ENCODE measurements at regions not wholly inside any gene's neighbourhood (a gene's known extent, or its start where the extent isn't known, plus 50 kb on each side); places are given as distances from the start of the nearest gene placed in this dataset.

GRCh38 chr6:20028143-20028542, 184.1 kb downstream of the MBOAT1 start:
- DNase-seq: no peak

GRCh38 chr6:20028562-20028961, 183.7 kb downstream of the MBOAT1 start:
- DNase-seq: no peak

DNA sequence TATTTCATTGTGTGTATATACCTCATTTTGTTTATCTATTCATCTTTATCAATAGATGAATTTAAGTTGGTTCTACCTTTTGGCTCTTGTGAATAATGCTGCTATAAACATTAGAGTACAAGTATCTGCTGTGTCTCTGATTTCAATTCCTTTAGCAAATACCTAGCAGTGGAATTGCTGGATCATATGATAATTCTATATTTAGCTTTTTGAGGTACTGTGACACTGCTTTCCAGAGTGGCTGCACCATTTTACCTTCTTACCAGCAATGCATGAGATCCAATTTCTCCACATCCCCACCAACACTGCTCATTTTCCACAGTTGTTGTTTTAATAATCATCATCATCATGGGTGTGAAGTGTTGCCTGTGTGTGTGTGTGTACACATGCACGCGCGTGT, 182.3 kb downstream of the MBOAT1 start:
- DNase-seq: no peak

GRCh38 chr6:20031342-20031741, 180.9 kb downstream of the MBOAT1 start:
- no peak for DNase-seq

DNA sequence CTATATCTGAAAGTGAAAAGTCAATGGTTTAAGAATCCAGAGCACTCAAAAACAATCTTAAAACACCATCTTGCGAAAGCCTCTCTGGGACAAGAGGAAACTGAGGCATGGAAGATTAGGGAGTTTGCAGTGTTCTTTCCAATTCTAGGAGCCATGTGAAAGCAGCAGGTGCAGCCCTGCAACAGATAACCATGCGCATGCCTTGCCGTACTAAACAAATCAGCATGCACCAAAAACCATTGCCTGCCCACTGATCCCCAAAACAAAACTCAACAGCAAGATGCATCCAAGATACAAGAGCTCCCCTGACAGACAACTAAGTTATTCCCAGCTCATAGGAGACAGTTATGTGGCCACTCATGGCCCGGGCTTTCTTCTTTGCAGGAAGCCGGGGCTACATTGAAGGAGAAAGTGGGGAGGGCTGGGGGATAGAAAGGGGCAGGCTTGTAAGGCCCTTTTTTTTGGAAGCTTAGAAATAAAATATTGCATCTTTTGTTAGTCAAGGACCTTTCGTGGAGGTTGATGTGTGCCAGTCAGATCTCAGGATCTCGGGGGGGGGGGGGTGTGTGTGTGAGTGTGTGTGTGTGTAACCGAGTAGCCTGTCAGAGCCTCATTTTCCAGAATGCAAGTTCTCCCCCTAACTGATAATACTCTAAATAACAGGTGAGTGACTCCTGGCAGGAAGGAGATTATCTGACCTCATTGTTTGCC, 178.4 kb downstream of the MBOAT1 start:
- DNase-seq: no peak

GRCh38 chr6:20034408-20034769, 177.9 kb downstream of the MBOAT1 start:
- no peak for DNase-seq

DNA sequence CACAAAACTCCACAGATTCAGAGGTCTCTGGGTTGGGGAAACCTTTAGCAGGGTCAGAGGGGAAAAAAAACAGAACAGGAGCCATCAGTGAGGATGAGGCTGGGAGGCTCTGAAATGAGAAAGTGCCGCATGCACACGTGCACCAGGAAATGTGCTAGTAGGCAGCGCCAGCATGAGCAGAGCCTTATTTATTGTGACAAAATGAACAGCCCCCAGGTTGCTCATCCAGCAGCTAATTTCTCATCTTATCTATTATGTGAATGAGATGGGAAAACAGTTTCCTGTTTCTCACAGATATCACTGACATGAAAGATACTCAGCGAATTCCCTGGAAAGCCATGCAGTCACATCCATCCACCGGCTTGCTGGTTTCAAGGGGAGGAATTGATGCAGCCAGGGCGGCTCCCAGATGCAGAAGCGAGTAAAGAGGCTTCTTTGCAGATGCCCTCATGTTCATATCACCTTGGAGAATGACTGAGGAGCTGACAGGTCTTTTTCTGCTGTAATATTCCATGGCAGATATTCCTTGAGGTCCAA, 176.1 kb downstream of the MBOAT1 start:
- no peak for DNase-seq

- no peak for DNase-seq
Observed at GRCh38 chr6:20038410-20039204, 173.7 kb downstream of the MBOAT1 start.

DNA sequence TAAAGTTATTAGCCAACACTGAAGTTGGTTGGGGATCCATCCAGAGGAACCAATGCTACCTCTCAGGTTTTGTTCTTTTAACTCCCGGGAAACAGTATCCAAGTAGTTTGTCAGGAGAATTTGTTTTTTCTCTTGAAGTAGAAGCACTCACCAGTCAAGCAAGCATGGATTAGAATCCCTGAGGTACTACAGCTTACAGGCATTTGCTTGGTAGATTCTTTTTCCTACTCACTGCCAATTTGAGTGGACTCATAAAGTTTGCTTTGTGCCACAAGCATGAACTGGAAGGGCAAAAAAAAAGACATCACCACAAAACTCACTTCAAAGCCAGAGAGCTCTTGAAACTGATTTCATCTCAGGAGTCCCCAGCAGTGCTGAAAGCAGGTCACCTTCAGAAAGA, 167.4 kb downstream of the MBOAT1 start:
- DNase-seq: no peak
